HG02678 (cell line): ENCODE measurements at regions not wholly inside any gene's neighbourhood (a gene's known extent, or its start where the extent isn't known, plus 50 kb on each side); places are given as distances from the start of the nearest gene placed in this dataset.

Experiments used
- ATAC-seq: cut with Tn5 transposase; IDR thresholded peaks from one replicate; pipeline ENCODE4 v1.9.1; 2021; ENCODE audit warnings: mild to moderate bottlenecking, moderate library complexity; ENCODE audit not compliant: unreplicated experiment

- no peak for ATAC-seq
Measured at GRCh38 chr12:69061574-69061973, 128.6 kb upstream of the CPM start.

GRCh38 chr12:69062621-69063237 lies 129.8 kb upstream of the CPM start:
- ATAC-seq = no peak

GRCh38 chr12:69064734-69065443 lies 131.9 kb upstream of the CPM start:
- ATAC-seq = no peak

- no peak for ATAC-seq
Measured at GRCh38 chr12:69065775-69066174, 132.8 kb upstream of the CPM start.

- no peak for ATAC-seq
Measured at GRCh38 chr12:69066492-69067373, 133.8 kb upstream of the CPM start.

GRCh38 chr12:69067713-69068112 lies 134.7 kb upstream of the CPM start:
- no peak for ATAC-seq

- no peak for ATAC-seq
Measured at GRCh38 chr12:69068448-69068847, 135.5 kb upstream of the CPM start.

GRCh38 chr12:69069479-69069878 lies 136.5 kb upstream of the CPM start:
- ATAC-seq = no peak

- peak; percentile 87 for ATAC-seq
Measured at GRCh38 chr12:69070319-69071090, 137.5 kb upstream of the CPM start.

- no peak for ATAC-seq
Measured at GRCh38 chr12:69071091-69071370, 138.1 kb upstream of the CPM start.

- no peak for ATAC-seq
Measured at GRCh38 chr12:69073035-69073434, 140.1 kb upstream of the CPM start.

- no peak for ATAC-seq
Measured at GRCh38 chr12:69074556-69075349, 141.8 kb upstream of the CPM start.

GRCh38 chr12:69083689-69084088 lies 150.7 kb upstream of the CPM start:
- ATAC-seq = no peak

- no peak for ATAC-seq
Measured at GRCh38 chr12:69084816-69085378, 151.9 kb upstream of the CPM start.

- ATAC-seq = no peak
Measured at GRCh38 chr12:69085852-69086251, 152.9 kb upstream of the CPM start.

GRCh38 chr12:69087986-69088385 lies 151.4 kb upstream of the CPSF6 start:
- ATAC-seq = no peak

GRCh38 chr12:69090722-69091121 lies 148.6 kb upstream of the CPSF6 start:
- no peak for ATAC-seq

- ATAC-seq = no peak
Measured at GRCh38 chr12:69091442-69092017, 147.8 kb upstream of the CPSF6 start.

GRCh38 chr12:69092137-69092536 lies 147.2 kb upstream of the CPSF6 start:
- ATAC-seq = no peak
